GM12878 (cell line): ENCODE measurements at regions not wholly inside any gene's neighbourhood (a gene's known extent, or its start where the extent isn't known, plus 50 kb on each side); places are given as distances from the start of the nearest gene placed in this dataset.

Experiments used
- ATAC-seq: fragments of 200-7000 bp; cut with Tn5 transposase; 3 replicates; pipeline ENCODE4 v1.9.1; 2020; ENCODE audit warnings: mild to moderate bottlenecking, moderate library complexity
- BruUV-seq: library from RNA; stranded (reverse); fragments of 400-500 nt; replicated peaks from 2 replicates; lab custom pipeline; 2021; lab: Mats Ljungman, UMichigan
- CTCF ChIA-PET: fragments of 300-600 bp; sonication (Branson Sonifier 250); formaldehyde crosslinking; extraction: SDS; loops from one replicate; lab custom pipeline; 2021; ENCODE audit warnings: inconsistent platforms; lab: Yijun Ruan, JAX
- POLR2A ChIA-PET: fragments of 350-600 bp; formaldehyde crosslinking; extraction: SDS; loops from one replicate; lab custom pipeline; 2021; ENCODE audit warnings: inconsistent platforms; lab: Charles Lee
- RAD21 ChIA-PET: fragments of 300-600 bp; sonication (Branson Sonifier 250); formaldehyde crosslinking; loops from one replicate; lab custom pipeline; 2023; ENCODE audit warnings: antibody characterized with exemption; ENCODE audit not compliant: unreplicated experiment; lab: Charles Lee
- SMC1A ChIA-PET: fragments of 300-600 bp; sonication (Branson Sonifier 250); formaldehyde crosslinking; loops from one replicate; lab custom pipeline; 2023; ENCODE audit not compliant: unreplicated experiment, uncharacterized antibody; lab: Charles Lee
- DNase-seq: peaks from one replicate; pipeline ENCODE4 v3.0.0-alpha.2; 2011; ENCODE audit warnings: low read depth, low spot score
- FAIRE-seq: peaks from 3 replicates; lab custom pipeline; 2011; peaks lifted over from hg19 to GRCh38; lab: Jason Lieb, UNC
- H2AFZ ChIP-seq: 2 replicates; pipeline ENCODE4 v1.6.0; 2011; ENCODE audit warnings: low read depth, low read length, control low read depth; ENCODE audit not compliant: control insufficient read depth
- H3K27ac ChIP-seq: 2 replicates; pipeline ENCODE4 v1.5.1; 2011; ENCODE audit warnings: control low read depth; ENCODE audit not compliant: control insufficient read depth, insufficient read depth
- H3K27me3 ChIP-seq, 2 experiments: replicated peaks in 1 of 2; 2 replicates each; pipeline versions ENCODE4 v1.6.0 to v1.6.1; 2011; ENCODE audit warnings: low read length in 1 of 2; ENCODE audit not compliant: control insufficient read depth in 2 of 2, insufficient read depth in 2 of 2
- H3K36me3 ChIP-seq, 2 experiments: 2 replicates each; pipeline ENCODE4 v1.5.1; 2011; ENCODE audit warnings: low read length in 1 of 2; ENCODE audit not compliant: control insufficient read depth in 2 of 2, insufficient read depth in 2 of 2
- H3K4me1 ChIP-seq: 2 replicates; pipeline ENCODE4 v1.6.1; 2011; ENCODE audit warnings: mild to moderate bottlenecking, low read length, moderate library complexity, mixed read lengths; ENCODE audit not compliant: control insufficient read depth, insufficient read depth
- H3K4me2 ChIP-seq: 2 replicates; pipeline ENCODE4 v1.6.0; 2011; ENCODE audit warnings: control low read depth; ENCODE audit not compliant: control insufficient read depth, insufficient read depth
- H3K4me3 ChIP-seq: fragments of 200-600 bp; sonication (generic); 2 replicates; pipeline ENCODE4 v1.5.1; 2016
- H3K79me2 ChIP-seq: 2 replicates; pipeline ENCODE4 v1.6.0; 2011; ENCODE audit warnings: low read length; ENCODE audit not compliant: control insufficient read depth, insufficient read depth
- H3K9ac ChIP-seq: 2 replicates; pipeline ENCODE4 v1.8.0; 2011; ENCODE audit warnings: low read length, control low read depth, mixed read lengths; ENCODE audit not compliant: control insufficient read depth, insufficient read depth
- H3K9me3 ChIP-seq: replicated peaks from 3 replicates; pipeline ENCODE4 v1.5.1; 2011; ENCODE audit warnings: mild to moderate bottlenecking, low read length; ENCODE audit not compliant: control insufficient read depth, insufficient read depth
- H4K20me1 ChIP-seq: 2 replicates; pipeline ENCODE4 v1.6.0; 2011; ENCODE audit not compliant: control insufficient read depth, insufficient read depth
- ASH2L ChIP-seq: fragments of 300-600, 200-600 bp; sonication (generic); IDR thresholded peaks from 2 replicates; pipeline ENCODE4 v1.6.1; 2017; ENCODE audit warnings: low read depth, mild to moderate bottlenecking, borderline replicate concordance
- BCL11A ChIP-seq: IDR thresholded peaks from 2 replicates; pipeline ENCODE4 v1.6.1; 2011; ENCODE audit warnings: low read depth, low read length
- BRCA1 ChIP-seq: IDR thresholded peaks from 2 replicates; pipeline ENCODE4 v1.6.1; 2011; ENCODE audit warnings: low read depth, low read length, improper control_type of control experiment
- CBX5 ChIP-seq: sonication (generic); IDR thresholded peaks from 2 replicates; pipeline ENCODE4 v1.6.1; 2016; ENCODE audit warnings: low read depth, moderate library complexity, mild to moderate bottlenecking, inconsistent platforms
- CEBPZ ChIP-seq: fragments of 150-350 bp; IDR thresholded peaks from 2 replicates; pipeline ENCODE4 v1.6.1; 2016; ENCODE audit warnings: low read depth, low read length
- CHD2 ChIP-seq: IDR thresholded peaks from 2 replicates; pipeline ENCODE4 v1.6.1; 2011; ENCODE audit warnings: low read depth, low read length, improper control_type of control experiment, borderline replicate concordance
- CHD4 ChIP-seq: fragments of 200-600 bp; sonication (generic); IDR thresholded peaks from 2 replicates; pipeline ENCODE4 v1.6.1; 2016; ENCODE audit warnings: mild to moderate bottlenecking
- CREM ChIP-seq: IDR thresholded peaks from 2 replicates; pipeline ENCODE4 v1.6.1; 2014; ENCODE audit warnings: antibody characterized with exemption, low read depth
- DPF2 ChIP-seq: fragments of 450-650 bp; IDR thresholded peaks from 2 replicates; pipeline ENCODE4 v1.6.1; 2017; ENCODE audit warnings: mild to moderate bottlenecking
- E2F4 ChIP-seq: IDR thresholded peaks from 2 replicates; pipeline ENCODE4 v1.6.1; 2012; ENCODE audit warnings: low read depth, low read length, improper control_type of control experiment
- EGR1 ChIP-seq, 2 experiments: IDR thresholded peaks; 1 replicate in 1 of 2; 2 replicates in 1 of 2; pipeline ENCODE4 v1.6.1; 2011 to 2012; ENCODE audit warnings: low read depth in 2 of 2, low read length in 2 of 2, borderline replicate concordance in 1 of 2, mild to moderate bottlenecking in 1 of 2, moderate library complexity in 1 of 2
- ESRRA ChIP-seq: IDR thresholded peaks from 2 replicates; pipeline ENCODE4 v1.6.1; 2012; ENCODE audit warnings: mild to moderate bottlenecking, low read length, improper control_type of control experiment
- KAT2A ChIP-seq: conservative IDR thresholded peaks from 2 replicates; pipeline ENCODE4 v1.6.1; 2011; ENCODE audit warnings: low read depth, low read length; ENCODE audit not compliant: control insufficient read depth
- NKRF ChIP-seq: fragments of 450-650 bp; conservative IDR thresholded peaks from 2 replicates; pipeline ENCODE4 v1.6.1; 2017; ENCODE audit warnings: mild to moderate bottlenecking, moderate library complexity
- SMAD5 ChIP-seq: IDR thresholded peaks from 2 replicates; pipeline ENCODE4 v1.6.1; 2016; ENCODE audit warnings: antibody characterized with exemption, low read depth
- SUZ12 ChIP-seq: fragments of 200-600 bp; sonication (generic); IDR thresholded peaks from one replicate; pipeline ENCODE4 v1.6.1; 2018; ENCODE audit warnings: antibody characterized with exemption, mild to moderate bottlenecking; ENCODE audit not compliant: unreplicated experiment
- ZNF217 ChIP-seq: fragments of 450-650 bp; IDR thresholded peaks from 2 replicates; pipeline ENCODE4 v1.6.1; 2017; ENCODE audit warnings: antibody characterized with exemption, mild to moderate bottlenecking
- WGBS: methylation state at CpG from one replicate; pipeline ENCODE4 v1.1.6; 2016; ENCODE audit warnings: low lambda C conversion rate; ENCODE audit not compliant: insufficient replicate concordance, insufficient coverage; ENCODE audit errors: missing lambda C conversion rate; 5-methylcytosine and 5-hydroxymethylcytosine counted together
- in situ Hi-C: fragments of 300-500 bp; cut with MboI; formaldehyde crosslinking; loops from 9 replicates; pipeline ENCODE4 v1.14.3; 2018; ENCODE audit warnings: mixed read lengths
- intact Hi-C: fragments of 100-400 bp; cut with micrococcal nuclease; formaldehyde crosslinking; loops from one replicate; pipeline ENCODE4 v1.14.2; 2022; ENCODE audit not compliant: unreplicated experiment

- POLR2A ChIA-PET, result interaction anchor here (0.5 kb wide), 1 partner anchor 205 kb away, joined by 4 read pairs; no protein-coding TSS in a partner anchor
- in situ Hi-C loops (no loop called here), intact Hi-C loops (no loop called here)
- no TSS peak for BruUV-seq
- Histone ChIP-seq H3K4me3 (no peak overlapping the region), H3K4me1 (no peaks in the 10 kb centered on the region), H3K4me2 (no peak overlapping the region), H3K27me3 (peaks cover 0 to 6% of the 10 kb centered on the region in 2 experiments; a peak in 1 of 4 replicates), H3K27ac (no peak overlapping the region), H3K79me2 (no peaks in the 10 kb centered on the region), H3K36me3 (no peaks in the 10 kb centered on the region), H3K9me3 (no peaks in the 10 kb centered on the region; the same call in 2 of the 3 replicates), H4K20me1 (no peaks in the 10 kb centered on the region), H3K9ac (no peak overlapping the region), H2AFZ (no peak overlapping the region)
- DNase-seq, result no peak
- CTCF ChIA-PET, result no interaction called here
- 50% methylated on average over 3 of the region's 3 CpGs for WGBS
- no peak for ATAC-seq
- no peak for FAIRE-seq
- TF ChIP-seq SUZ12 (no peak), KAT2A (no peak), CEBPZ (no peak), E2F4 (no peak), CREM (no peak), SMAD5 (no peak), CHD2 (no peak), ZNF217 (no peak), ASH2L (no peak), CBX5 (no peak), BCL11A (no peak), CHD4 (no peak), EGR1 (IDR thresholded peaks at IDR 0.05; ENCODE audit: borderline replicate concordance in 1 of 2, low read depth in 2 of 2, low read length in 2 of 2) (no peak), ESRRA (no peak), NKRF (no peak), DPF2 (no peak), BRCA1 (no peak)
- SMC1A ChIA-PET, result interaction anchor here (0.6 kb wide), 1 partner anchor 413 kb away, joined by 3 read pairs; no protein-coding TSS in a partner anchor
- RAD21 ChIA-PET, result no interaction called here
These were observed 400.2 kb downstream of the KCNRG start for GRCh38 chr13:50415428-50415827.
